Tibial nerve (tissue), 4 donors: ENCODE measurements at regions not wholly inside any gene's neighbourhood (a gene's known extent, or its start where the extent isn't known, plus 50 kb on each side); places are given as distances from the start of the nearest gene placed in this dataset.

Experiments used
- EP300 ChIP-seq, 2 donors: sonication (generic); formaldehyde crosslinking; IDR thresholded peaks; one replicate each; pipeline ENCODE4 v1.6.1; 2017; ENCODE audit warnings: antibody characterized with exemption in 2 of 2, mild to moderate bottlenecking in 1 of 2
- POLR2A ChIP-seq, 2 donors: fragments of 450-650 bp; IDR thresholded peaks; one replicate each; pipeline ENCODE4 v1.6.1; 2017; ENCODE audit warnings: antibody characterized with exemption in 2 of 2, mild to moderate bottlenecking in 2 of 2, moderate library complexity in 2 of 2
- TF ChIP-seq, protein P1 (sequence below), 5 experiments: fragments of 200-600 bp in 3 of 5; fragments of 450-650 bp in 2 of 5; sonication (generic) in 3 of 5; IDR thresholded peaks; one replicate each; pipeline ENCODE4 v1.5.1; 2016 to 2019; ENCODE audit warnings: antibody characterized with exemption in 5 of 5, mild to moderate bottlenecking in 3 of 5, moderate library complexity in 2 of 5

DNA sequence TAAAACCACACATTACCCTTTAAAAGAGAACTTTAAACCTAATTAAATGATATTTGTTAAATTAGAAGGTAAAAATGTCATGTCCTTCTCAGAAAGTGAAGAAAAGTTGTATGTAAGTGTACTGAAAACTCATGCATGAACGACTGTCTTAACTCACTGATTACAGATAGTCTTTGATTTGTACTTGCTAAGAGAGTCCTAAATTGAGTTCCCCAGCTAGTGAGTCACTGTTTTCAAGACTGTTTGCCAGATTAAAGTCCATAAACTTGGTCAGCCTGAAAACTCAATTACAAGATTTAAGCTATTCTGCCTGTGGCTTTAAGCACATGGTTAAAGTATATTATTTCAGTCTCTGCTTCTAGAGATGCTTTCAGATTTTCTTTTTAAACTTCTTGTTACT is 124.9 kb upstream of the ZCCHC13 start:
- TF ChIP-seq, protein P1, sequence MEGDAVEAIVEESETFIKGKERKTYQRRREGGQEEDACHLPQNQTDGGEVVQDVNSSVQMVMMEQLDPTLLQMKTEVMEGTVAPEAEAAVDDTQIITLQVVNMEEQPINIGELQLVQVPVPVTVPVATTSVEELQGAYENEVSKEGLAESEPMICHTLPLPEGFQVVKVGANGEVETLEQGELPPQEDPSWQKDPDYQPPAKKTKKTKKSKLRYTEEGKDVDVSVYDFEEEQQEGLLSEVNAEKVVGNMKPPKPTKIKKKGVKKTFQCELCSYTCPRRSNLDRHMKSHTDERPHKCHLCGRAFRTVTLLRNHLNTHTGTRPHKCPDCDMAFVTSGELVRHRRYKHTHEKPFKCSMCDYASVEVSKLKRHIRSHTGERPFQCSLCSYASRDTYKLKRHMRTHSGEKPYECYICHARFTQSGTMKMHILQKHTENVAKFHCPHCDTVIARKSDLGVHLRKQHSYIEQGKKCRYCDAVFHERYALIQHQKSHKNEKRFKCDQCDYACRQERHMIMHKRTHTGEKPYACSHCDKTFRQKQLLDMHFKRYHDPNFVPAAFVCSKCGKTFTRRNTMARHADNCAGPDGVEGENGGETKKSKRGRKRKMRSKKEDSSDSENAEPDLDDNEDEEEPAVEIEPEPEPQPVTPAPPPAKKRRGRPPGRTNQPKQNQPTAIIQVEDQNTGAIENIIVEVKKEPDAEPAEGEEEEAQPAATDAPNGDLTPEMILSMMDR (IDR thresholded peaks at IDR 0.05) = no peak
- TF ChIP-seq POLR2A (IDR thresholded peaks at IDR 0.05) (no peak), EP300 (IDR thresholded peaks at IDR 0.05) (no peak)
